ENCODE measurements at regions not wholly inside any gene's neighbourhood (a gene's known extent, or its start where the extent isn't known, plus 50 kb on each side); places are given as distances from the start of the nearest gene placed in this dataset.

DNA sequence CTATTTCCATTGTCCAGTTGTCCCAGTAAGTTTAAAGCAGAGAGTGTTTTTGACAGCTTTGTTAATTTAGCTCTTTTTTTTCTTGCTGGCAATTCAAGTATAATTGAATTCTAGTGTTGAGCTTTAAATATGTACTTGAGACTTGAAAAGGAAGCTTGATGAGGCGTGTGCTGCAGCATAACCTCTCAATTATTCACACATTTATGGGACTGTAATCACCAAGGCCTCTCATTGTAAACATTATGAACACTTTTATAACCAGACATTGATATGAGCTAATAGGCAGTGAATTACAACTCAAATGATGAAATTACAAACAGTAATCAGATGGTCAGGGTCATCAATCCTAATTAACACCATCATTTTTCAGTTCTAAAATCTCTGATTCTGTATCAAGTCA is 378.0 kb upstream of the DDHD1 start:
- POLR2A ChIA-PET = no interaction called here
- Histone ChIP-seq H3K4me2 (replicated peaks; ENCODE audit: low read depth, low read length, poor library complexity, severe bottlenecking) (no peak overlapping the region), H3K4me1 (ENCODE audit: control insufficient read depth in 2 of 2, insufficient read depth in 2 of 2, low read length in 2 of 2) (no peaks in the 10 kb centered on the region), H3K9me3 (ENCODE audit: control extremely low read depth in 1 of 3, control insufficient read depth in 2 of 3, insufficient read depth in 1 of 3, low read length in 2 of 3) (no peaks in the 10 kb centered on the region), H3K9ac (ENCODE audit: low read length) (no peak overlapping the region), H3K79me2 (ENCODE audit: control insufficient read depth, insufficient read depth, low read length) (no peaks in the 10 kb centered on the region), H3K36me3 (replicated peaks in 1 of 2; ENCODE audit: control extremely low read depth in 1 of 2, control insufficient read depth in 1 of 2, extremely low read depth in 1 of 2, insufficient read depth in 2 of 2, low read length in 1 of 2) (no peaks in the 10 kb centered on the region), H3K4me3 (ENCODE audit: control extremely low read depth in 1 of 5, extremely low read depth in 1 of 5, insufficient read depth in 1 of 5, low read depth in 2 of 5, low read length in 4 of 5) (no peak overlapping the region), H2AFZ (ENCODE audit: insufficient read depth, low read depth, low read length, poor library complexity, severe bottlenecking) (no peak overlapping the region), H3K27ac (ENCODE audit: low read length in 2 of 2) (no peak overlapping the region), H4K20me1 (ENCODE audit: control insufficient read depth, insufficient read depth, low read length, poor library complexity, severe bottlenecking) (no peaks in the 10 kb centered on the region), H3K27me3 (replicated peaks in 1 of 4; ENCODE audit: control extremely low read depth in 1 of 4, control insufficient read depth in 3 of 4, insufficient read depth in 4 of 4, low read length in 3 of 4) (no peaks in the 10 kb centered on the region)
- ATAC-seq (ENCODE audit: low read depth) = no peak
- no peak for TF ChIP-seq EZH2 (IDR thresholded peaks at IDR 0.05; ENCODE audit: borderline replicate concordance, insufficient read depth, low read depth, low read length, poor library complexity, severe bottlenecking)
- TF ChIP-seq, protein P1, sequence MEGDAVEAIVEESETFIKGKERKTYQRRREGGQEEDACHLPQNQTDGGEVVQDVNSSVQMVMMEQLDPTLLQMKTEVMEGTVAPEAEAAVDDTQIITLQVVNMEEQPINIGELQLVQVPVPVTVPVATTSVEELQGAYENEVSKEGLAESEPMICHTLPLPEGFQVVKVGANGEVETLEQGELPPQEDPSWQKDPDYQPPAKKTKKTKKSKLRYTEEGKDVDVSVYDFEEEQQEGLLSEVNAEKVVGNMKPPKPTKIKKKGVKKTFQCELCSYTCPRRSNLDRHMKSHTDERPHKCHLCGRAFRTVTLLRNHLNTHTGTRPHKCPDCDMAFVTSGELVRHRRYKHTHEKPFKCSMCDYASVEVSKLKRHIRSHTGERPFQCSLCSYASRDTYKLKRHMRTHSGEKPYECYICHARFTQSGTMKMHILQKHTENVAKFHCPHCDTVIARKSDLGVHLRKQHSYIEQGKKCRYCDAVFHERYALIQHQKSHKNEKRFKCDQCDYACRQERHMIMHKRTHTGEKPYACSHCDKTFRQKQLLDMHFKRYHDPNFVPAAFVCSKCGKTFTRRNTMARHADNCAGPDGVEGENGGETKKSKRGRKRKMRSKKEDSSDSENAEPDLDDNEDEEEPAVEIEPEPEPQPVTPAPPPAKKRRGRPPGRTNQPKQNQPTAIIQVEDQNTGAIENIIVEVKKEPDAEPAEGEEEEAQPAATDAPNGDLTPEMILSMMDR (IDR thresholded peaks at IDR 0.05) = no peak
- CTCF ChIA-PET = interaction anchor here (2.6 kb wide), 1 partner anchor 643 kb away, joined by 13 read pairs; no protein-coding TSS in a partner anchor
- intact Hi-C loops (cut with micrococcal nuclease) = loop anchor here (10.0 kb wide), 1 partner anchor 404 kb away; no protein-coding TSS in a partner anchor
- H3K4me1 Mint-ChIP-seq = no peaks in the 10 kb centered on the region
- H3K9me3 Mint-ChIP-seq (ENCODE audit: insufficient read depth) = no peaks in the 10 kb centered on the region
- H3K27me3 Mint-ChIP-seq = no peaks in the 10 kb centered on the region
- H3K4me3 Mint-ChIP-seq = no peak overlapping the region
- no CpG with 5 or more reads among the region's 1 CpG for WGBS (ENCODE audit: insufficient coverage)
- DNase-seq = no peak
- H3K27ac Mint-ChIP-seq = no peak overlapping the region

DNA sequence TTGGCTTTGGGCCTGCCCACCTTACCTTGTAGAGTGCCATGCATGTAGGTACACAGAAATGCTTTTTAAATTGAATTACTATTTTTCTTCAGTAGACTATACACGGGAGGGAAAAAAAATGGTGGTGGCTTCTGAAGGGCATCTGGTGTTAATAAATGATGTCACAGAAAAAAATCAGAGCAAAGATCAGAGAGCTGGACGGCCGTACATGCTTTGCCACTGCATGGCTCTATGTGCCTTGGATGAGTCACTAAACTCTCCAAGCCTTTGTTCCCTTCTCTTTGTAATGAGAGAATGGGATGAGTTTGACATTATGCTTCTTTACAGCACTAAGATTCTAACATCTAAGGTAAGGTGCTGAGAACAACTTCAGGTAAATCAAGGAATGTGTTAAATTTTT is 376.4 kb upstream of the DDHD1 start:
- no peak overlapping the region for H2AFZ ChIP-seq (ENCODE audit: insufficient read depth, low read depth, low read length, poor library complexity, severe bottlenecking)
- ChIA-PET POLR2A (no interaction called here), CTCF (no interaction called here)
- Mint-ChIP-seq H3K27ac (no peak overlapping the region), H3K4me3 (no peak overlapping the region), H3K4me1 (no peaks in the 10 kb centered on the region), H3K9me3 (ENCODE audit: insufficient read depth) (no peaks in the 10 kb centered on the region), H3K27me3 (no peaks in the 10 kb centered on the region)
- H3K27ac ChIP-seq (ENCODE audit: low read length in 2 of 2) = no peak overlapping the region
- DNase-seq = no peak
- H3K36me3 ChIP-seq (replicated peaks in 1 of 2; ENCODE audit: control extremely low read depth in 1 of 2, control insufficient read depth in 1 of 2, extremely low read depth in 1 of 2, insufficient read depth in 2 of 2, low read length in 1 of 2) = no peaks in the 10 kb centered on the region
- intact Hi-C loops (cut with micrococcal nuclease) = no loop called here
- H3K4me3 ChIP-seq (ENCODE audit: control extremely low read depth in 1 of 5, extremely low read depth in 1 of 5, insufficient read depth in 1 of 5, low read depth in 2 of 5, low read length in 4 of 5) = no peak overlapping the region
- no peaks in the 10 kb centered on the region for H4K20me1 ChIP-seq (ENCODE audit: control insufficient read depth, insufficient read depth, low read length, poor library complexity, severe bottlenecking)
- no peaks in the 10 kb centered on the region for H3K79me2 ChIP-seq (ENCODE audit: control insufficient read depth, insufficient read depth, low read length)
- H3K4me1 ChIP-seq (ENCODE audit: control insufficient read depth in 2 of 2, insufficient read depth in 2 of 2, low read length in 2 of 2) = no peaks in the 10 kb centered on the region
- no peak for ATAC-seq (ENCODE audit: low read depth)
- H3K4me2 ChIP-seq (replicated peaks; ENCODE audit: low read depth, low read length, poor library complexity, severe bottlenecking) = no peak overlapping the region
- H3K9me3 ChIP-seq (ENCODE audit: control extremely low read depth in 1 of 3, control insufficient read depth in 2 of 3, insufficient read depth in 1 of 3, low read length in 2 of 3) = no peaks in the 10 kb centered on the region
- H3K27me3 ChIP-seq (replicated peaks in 1 of 4; ENCODE audit: control extremely low read depth in 1 of 4, control insufficient read depth in 3 of 4, insufficient read depth in 4 of 4, low read length in 3 of 4) = no peaks in the 10 kb centered on the region
- TF ChIP-seq, protein P1 (IDR thresholded peaks at IDR 0.05) = no peak
- no peak for TF ChIP-seq EZH2 (IDR thresholded peaks at IDR 0.05; ENCODE audit: borderline replicate concordance, insufficient read depth, low read depth, low read length, poor library complexity, severe bottlenecking)
- WGBS (ENCODE audit: insufficient coverage) = no CpG with 5 or more reads among the region's 3 CpGs
- H3K9ac ChIP-seq (ENCODE audit: low read length) = no peak overlapping the region

Measured in B cell (primary cell).